ENCODE measurements at regions not wholly inside any gene's neighbourhood (a gene's known extent, or its start where the extent isn't known, plus 50 kb on each side); places are given as distances from the start of the nearest gene placed in this dataset.

DNA sequence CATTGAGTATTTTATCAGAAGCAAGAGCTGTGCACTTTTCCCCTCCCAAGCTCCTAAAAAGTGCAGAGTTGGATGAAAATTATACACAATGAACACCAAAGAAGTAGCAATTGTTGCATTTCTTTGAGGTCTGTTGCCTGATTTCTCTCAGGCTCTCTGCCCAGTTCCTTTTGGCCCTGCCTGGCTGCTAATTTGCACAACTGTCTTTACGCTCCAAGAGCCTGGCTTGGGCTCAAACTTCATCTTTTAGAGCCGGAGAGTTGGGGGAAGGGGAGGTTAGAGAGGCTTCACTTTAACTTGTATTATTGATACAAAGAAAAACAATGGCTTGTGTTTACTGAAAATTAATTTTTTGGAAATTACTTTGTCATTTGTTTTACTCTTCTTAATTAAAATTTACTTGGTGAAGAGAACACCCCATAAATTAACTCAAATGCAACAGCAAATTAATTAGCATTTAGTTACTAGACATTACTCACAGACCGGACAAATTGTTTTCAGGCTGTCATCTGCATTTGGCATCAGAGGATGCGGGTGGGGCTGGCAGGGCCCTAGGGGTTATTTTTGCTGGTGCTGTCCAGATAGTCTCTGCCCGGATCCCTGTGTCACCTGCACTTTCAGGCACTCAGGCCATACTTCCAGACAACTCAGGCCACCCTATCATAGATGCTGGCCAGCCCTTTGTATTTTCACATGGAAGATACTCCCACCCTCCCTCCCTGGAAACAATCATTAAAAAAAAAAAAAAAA, 407.3 kb downstream of the NXPE2 start:
- WGBS, 4 donors = 69 to 77% (median 73%) methylated on average over 5 of the region's 5 CpGs
- TF ChIP-seq POLR2A (IDR thresholded peaks at IDR 0.05) = no peak
- TF ChIP-seq, protein P1, sequence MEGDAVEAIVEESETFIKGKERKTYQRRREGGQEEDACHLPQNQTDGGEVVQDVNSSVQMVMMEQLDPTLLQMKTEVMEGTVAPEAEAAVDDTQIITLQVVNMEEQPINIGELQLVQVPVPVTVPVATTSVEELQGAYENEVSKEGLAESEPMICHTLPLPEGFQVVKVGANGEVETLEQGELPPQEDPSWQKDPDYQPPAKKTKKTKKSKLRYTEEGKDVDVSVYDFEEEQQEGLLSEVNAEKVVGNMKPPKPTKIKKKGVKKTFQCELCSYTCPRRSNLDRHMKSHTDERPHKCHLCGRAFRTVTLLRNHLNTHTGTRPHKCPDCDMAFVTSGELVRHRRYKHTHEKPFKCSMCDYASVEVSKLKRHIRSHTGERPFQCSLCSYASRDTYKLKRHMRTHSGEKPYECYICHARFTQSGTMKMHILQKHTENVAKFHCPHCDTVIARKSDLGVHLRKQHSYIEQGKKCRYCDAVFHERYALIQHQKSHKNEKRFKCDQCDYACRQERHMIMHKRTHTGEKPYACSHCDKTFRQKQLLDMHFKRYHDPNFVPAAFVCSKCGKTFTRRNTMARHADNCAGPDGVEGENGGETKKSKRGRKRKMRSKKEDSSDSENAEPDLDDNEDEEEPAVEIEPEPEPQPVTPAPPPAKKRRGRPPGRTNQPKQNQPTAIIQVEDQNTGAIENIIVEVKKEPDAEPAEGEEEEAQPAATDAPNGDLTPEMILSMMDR (IDR thresholded peaks at IDR 0.05) = no peak
- H3K4me3 ChIP-seq = no peak overlapping the region
- H3K9me3 ChIP-seq (replicated peaks in 1 of 3) = no peaks in the 10 kb centered on the region
- H3K36me3 ChIP-seq (replicated peaks in 1 of 2) = no peaks in the 10 kb centered on the region
- no peak for DNase-seq
- no peak overlapping the region for H3K27ac ChIP-seq
- H3K4me1 ChIP-seq (replicated peaks in 1 of 2) = no peaks in the 10 kb centered on the region
- no peaks in the 10 kb centered on the region for H3K27me3 ChIP-seq
- intact Hi-C loops (cut with DNase I) = no loop called here

DNA sequence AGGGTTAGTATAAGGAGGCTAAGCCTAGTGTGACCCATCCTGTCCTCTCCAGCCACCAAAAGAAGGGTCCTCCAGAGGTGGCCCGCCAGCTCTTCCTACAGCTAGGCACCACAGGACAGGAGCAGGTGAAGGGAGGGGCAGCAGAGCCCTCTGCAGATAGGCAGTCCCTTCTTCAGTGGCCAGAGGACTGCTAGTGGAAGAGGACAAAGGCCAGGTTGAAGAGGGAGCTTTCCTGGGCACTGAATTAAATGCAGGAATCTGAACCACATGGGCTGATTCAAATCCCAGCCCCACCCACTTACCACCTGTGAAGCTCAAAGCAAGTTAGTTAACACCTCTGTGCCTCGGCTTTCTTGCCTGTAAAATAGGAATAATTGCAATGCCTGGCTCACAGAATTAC, 409.5 kb downstream of the NXPE2 start:
- WGBS, 4 donors = 77 to 93% (median 84%) methylated on average over 2 of the region's 2 CpGs
- Histone ChIP-seq H3K9me3 (replicated peaks in 1 of 3) (no peaks in the 10 kb centered on the region), H3K27ac (no peak overlapping the region), H3K27me3 (no peaks in the 10 kb centered on the region), H3K36me3 (replicated peaks in 1 of 2) (no peaks in the 10 kb centered on the region), H3K4me3 (no peak overlapping the region), H3K4me1 (replicated peaks in 1 of 2) (no peaks in the 10 kb centered on the region)
- intact Hi-C loops (cut with DNase I) = no loop called here
- TF ChIP-seq, protein P1 (IDR thresholded peaks at IDR 0.05) = no peak
- no peak for TF ChIP-seq POLR2A (IDR thresholded peaks at IDR 0.05)
- no peak for DNase-seq

DNA sequence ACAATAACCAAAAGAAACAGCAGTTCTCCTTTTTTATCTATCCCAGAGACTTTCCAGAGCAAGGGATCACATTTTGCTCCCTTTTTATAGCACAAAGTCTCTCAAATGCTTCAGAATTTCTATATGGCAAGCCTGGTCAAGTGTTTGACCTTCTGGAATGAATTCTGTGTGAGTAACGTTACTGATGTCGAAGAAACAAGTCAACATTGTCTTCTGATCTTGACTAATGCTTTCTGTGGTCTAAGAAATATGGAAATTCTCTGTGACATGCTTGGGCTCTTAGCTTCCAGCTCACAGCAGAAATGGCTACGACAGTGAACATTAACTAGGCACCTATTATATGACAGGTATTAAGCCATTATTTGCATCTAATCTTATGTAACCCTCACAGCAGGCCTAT, 411.7 kb downstream of the CADM1 start:
- Histone ChIP-seq H3K4me1 (replicated peaks in 1 of 2) (no peaks in the 10 kb centered on the region), H3K27ac (no peak overlapping the region), H3K4me3 (no peak overlapping the region), H3K27me3 (no peaks in the 10 kb centered on the region), H3K36me3 (replicated peaks in 1 of 2) (no peaks in the 10 kb centered on the region), H3K9me3 (replicated peaks in 1 of 3) (no peaks in the 10 kb centered on the region)
- TF ChIP-seq, protein P1 (IDR thresholded peaks at IDR 0.05) = no peak
- no peak for TF ChIP-seq POLR2A (IDR thresholded peaks at IDR 0.05)
- 68 to 86% (median 76%) methylated on average over 3 of the region's 3 CpGs for WGBS, 4 donors
- intact Hi-C loops (cut with DNase I) = no loop called here
- no peak for DNase-seq

DNA sequence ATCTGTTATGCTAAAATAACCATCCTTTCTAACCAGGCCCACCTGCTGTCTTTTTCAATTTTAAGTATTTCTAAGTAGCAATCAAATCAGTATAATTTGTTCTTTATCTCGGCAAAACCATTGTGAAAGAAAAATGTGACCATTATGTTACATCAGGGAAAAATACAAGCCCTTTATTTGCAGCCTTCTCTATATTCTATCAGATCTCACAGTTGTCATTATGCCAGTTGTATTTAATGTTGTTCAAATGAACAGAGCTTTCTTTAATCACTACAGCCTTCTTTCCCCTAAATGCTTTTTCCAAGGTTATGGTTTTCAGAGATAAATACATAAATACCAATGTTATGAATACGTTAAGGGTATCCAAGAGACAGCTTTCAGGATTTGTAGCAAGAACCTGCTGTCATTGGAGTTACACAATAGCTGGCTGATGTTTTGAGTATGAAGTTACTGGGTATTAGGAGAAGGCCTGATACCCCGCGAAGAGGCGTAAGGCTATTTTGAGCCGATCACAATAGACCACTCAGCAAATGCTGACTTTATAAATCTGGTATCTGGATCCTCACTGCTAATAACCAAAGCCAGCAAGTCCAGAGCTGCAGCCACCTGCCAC, 406.3 kb downstream of the CADM1 start:
- no peak overlapping the region for H3K27ac ChIP-seq
- no peak for DNase-seq
- H3K4me3 ChIP-seq = no peak overlapping the region
- H3K27me3 ChIP-seq = no peaks in the 10 kb centered on the region
- H3K36me3 ChIP-seq (replicated peaks in 1 of 2) = no peaks in the 10 kb centered on the region
- no peak for TF ChIP-seq POLR2A (IDR thresholded peaks at IDR 0.05)
- TF ChIP-seq, protein P1 (IDR thresholded peaks at IDR 0.05) = no peak
- H3K4me1 ChIP-seq (replicated peaks in 1 of 2) = no peaks in the 10 kb centered on the region
- WGBS, 4 donors = 62 to 76% (median 69%) methylated on average over 6 of the region's 6 CpGs
- no peaks in the 10 kb centered on the region for H3K9me3 ChIP-seq (replicated peaks in 1 of 3)
- intact Hi-C loops (cut with DNase I) = no loop called here

Data from adrenal gland (tissue), 9 donors.